ENCODE measurements at regions not wholly inside any gene's neighbourhood (a gene's known extent, or its start where the extent isn't known, plus 50 kb on each side); places are given as distances from the start of the nearest gene placed in this dataset.

- TF ChIP-seq CTCF (IDR thresholded peaks at IDR 0.05; ENCODE audit: insufficient read depth, low read length, poor library complexity, severe bottlenecking), result no peak
- H3K36me3 ChIP-seq (ENCODE audit: control insufficient read depth, insufficient read depth, low read length), result no peaks in the 10 kb centered on the region
- H3K4me3 ChIP-seq (ENCODE audit: low read depth, low read length), result no peak overlapping the region
- DNase-seq (ENCODE audit: low read depth), result no peak
- no peaks in the 10 kb centered on the region for H3K27me3 ChIP-seq (ENCODE audit: control insufficient read depth, insufficient read depth, low read length)
Observed at GRCh38 chr12:59928416-59928815, 332.6 kb downstream of the SLC16A7 start.

GRCh38 chr12:59929110-59929509, 333.3 kb downstream of the SLC16A7 start:
- no peaks in the 10 kb centered on the region for H3K27me3 ChIP-seq (ENCODE audit: control insufficient read depth, insufficient read depth, low read length)
- no peak for TF ChIP-seq CTCF (IDR thresholded peaks at IDR 0.05; ENCODE audit: insufficient read depth, low read length, poor library complexity, severe bottlenecking)
- no peak overlapping the region for H3K4me3 ChIP-seq (ENCODE audit: low read depth, low read length)
- H3K36me3 ChIP-seq (ENCODE audit: control insufficient read depth, insufficient read depth, low read length), result no peaks in the 10 kb centered on the region
- peak; percentile 35 for DNase-seq (ENCODE audit: low read depth)

- no peak overlapping the region for H3K4me3 ChIP-seq (ENCODE audit: low read depth, low read length)
- no peaks in the 10 kb centered on the region for H3K27me3 ChIP-seq (ENCODE audit: control insufficient read depth, insufficient read depth, low read length)
- no peak for TF ChIP-seq CTCF (IDR thresholded peaks at IDR 0.05; ENCODE audit: insufficient read depth, low read length, poor library complexity, severe bottlenecking)
- no peaks in the 10 kb centered on the region for H3K36me3 ChIP-seq (ENCODE audit: control insufficient read depth, insufficient read depth, low read length)
- no peak for DNase-seq (ENCODE audit: low read depth)
Observed at GRCh38 chr12:59934486-59934885, 338.7 kb downstream of the SLC16A7 start.

- no peak for DNase-seq (ENCODE audit: low read depth)
- no peak for TF ChIP-seq CTCF (IDR thresholded peaks at IDR 0.05; ENCODE audit: insufficient read depth, low read length, poor library complexity, severe bottlenecking)
- Histone ChIP-seq H3K4me3 (ENCODE audit: low read depth, low read length) (no peak overlapping the region), H3K27me3 (ENCODE audit: control insufficient read depth, insufficient read depth, low read length) (no peaks in the 10 kb centered on the region), H3K36me3 (ENCODE audit: control insufficient read depth, insufficient read depth, low read length) (no peaks in the 10 kb centered on the region)
Observed at GRCh38 chr12:59936534-59936933, 340.7 kb downstream of the SLC16A7 start.

GRCh38 chr12:59937148-59937547, 341.3 kb downstream of the SLC16A7 start:
- TF ChIP-seq CTCF (IDR thresholded peaks at IDR 0.05; ENCODE audit: insufficient read depth, low read length, poor library complexity, severe bottlenecking), result no peak
- H3K36me3 ChIP-seq (ENCODE audit: control insufficient read depth, insufficient read depth, low read length), result no peaks in the 10 kb centered on the region
- H3K4me3 ChIP-seq (ENCODE audit: low read depth, low read length), result no peak overlapping the region
- no peak for DNase-seq (ENCODE audit: low read depth)
- H3K27me3 ChIP-seq (ENCODE audit: control insufficient read depth, insufficient read depth, low read length), result no peaks in the 10 kb centered on the region

- H3K4me3 ChIP-seq (ENCODE audit: low read depth, low read length), result no peak overlapping the region
- TF ChIP-seq CTCF (IDR thresholded peaks at IDR 0.05; ENCODE audit: insufficient read depth, low read length, poor library complexity, severe bottlenecking), result no peak
- no peak for DNase-seq (ENCODE audit: low read depth)
- H3K36me3 ChIP-seq (ENCODE audit: control insufficient read depth, insufficient read depth, low read length), result no peaks in the 10 kb centered on the region
- H3K27me3 ChIP-seq (ENCODE audit: control insufficient read depth, insufficient read depth, low read length), result no peaks in the 10 kb centered on the region
Observed at GRCh38 chr12:59938190-59938962, 342.5 kb downstream of the SLC16A7 start.

Measured in kidney epithelial cell (primary cell).